Fibroblast of lung (primary cell): ENCODE measurements at regions not wholly inside any gene's neighbourhood (a gene's known extent, or its start where the extent isn't known, plus 50 kb on each side); places are given as distances from the start of the nearest gene placed in this dataset.

Source experiments
- EZH2 ChIP-seq: IDR thresholded peaks from 2 replicates; pipeline ENCODE4 v1.5.1; 2012; ENCODE audit warnings: low read length, control low read depth, mild to moderate bottlenecking; ENCODE audit errors: missing control alignments
- TF ChIP-seq, protein P1 (sequence below), 2 donors: IDR thresholded peaks in 1 of 2; conservative IDR thresholded peaks in 1 of 2; 1 replicate in 1 of 2; 2 replicates in 1 of 2; pipeline ENCODE4 v1.5.1; 2011 to 2012; ENCODE audit warnings: low read length in 2 of 2, control low read depth in 1 of 2, inconsistent platforms in 1 of 2, low read depth in 1 of 2, mild to moderate bottlenecking in 1 of 2

DNA sequence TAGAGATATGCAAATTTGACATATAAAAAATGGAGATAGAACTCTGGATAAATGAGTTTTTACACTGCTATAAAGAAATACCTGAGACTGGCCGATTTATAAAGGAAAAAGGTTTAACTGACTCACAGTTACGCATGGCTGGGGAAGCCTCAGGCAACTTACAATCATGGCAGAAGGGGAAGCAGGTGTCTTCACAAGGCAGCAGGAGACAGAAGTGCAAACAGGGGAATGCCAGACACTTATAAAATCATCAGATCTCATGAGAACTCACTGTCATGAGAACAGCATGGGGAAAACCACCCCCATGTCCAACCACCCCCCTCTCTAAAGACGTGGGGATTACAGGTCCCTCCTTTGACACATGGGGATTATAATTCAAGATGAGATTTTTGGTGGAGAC lies 1540.2 kb upstream of the SLC39A10 start:
- TF ChIP-seq, protein P1, sequence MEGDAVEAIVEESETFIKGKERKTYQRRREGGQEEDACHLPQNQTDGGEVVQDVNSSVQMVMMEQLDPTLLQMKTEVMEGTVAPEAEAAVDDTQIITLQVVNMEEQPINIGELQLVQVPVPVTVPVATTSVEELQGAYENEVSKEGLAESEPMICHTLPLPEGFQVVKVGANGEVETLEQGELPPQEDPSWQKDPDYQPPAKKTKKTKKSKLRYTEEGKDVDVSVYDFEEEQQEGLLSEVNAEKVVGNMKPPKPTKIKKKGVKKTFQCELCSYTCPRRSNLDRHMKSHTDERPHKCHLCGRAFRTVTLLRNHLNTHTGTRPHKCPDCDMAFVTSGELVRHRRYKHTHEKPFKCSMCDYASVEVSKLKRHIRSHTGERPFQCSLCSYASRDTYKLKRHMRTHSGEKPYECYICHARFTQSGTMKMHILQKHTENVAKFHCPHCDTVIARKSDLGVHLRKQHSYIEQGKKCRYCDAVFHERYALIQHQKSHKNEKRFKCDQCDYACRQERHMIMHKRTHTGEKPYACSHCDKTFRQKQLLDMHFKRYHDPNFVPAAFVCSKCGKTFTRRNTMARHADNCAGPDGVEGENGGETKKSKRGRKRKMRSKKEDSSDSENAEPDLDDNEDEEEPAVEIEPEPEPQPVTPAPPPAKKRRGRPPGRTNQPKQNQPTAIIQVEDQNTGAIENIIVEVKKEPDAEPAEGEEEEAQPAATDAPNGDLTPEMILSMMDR (conservative IDR thresholded peaks at IDR 0.05 in 1 of 2, IDR thresholded peaks at IDR 0.05 in 1 of 2; ENCODE audit: low read depth in 1 of 2, low read length in 2 of 2): no peak
- TF ChIP-seq EZH2: no peak
